Adipocyte (in vitro differentiated cells): ENCODE measurements at regions not wholly inside any gene's neighbourhood (a gene's known extent, or its start where the extent isn't known, plus 50 kb on each side); places are given as distances from the start of the nearest gene placed in this dataset.
"Not testable (repeated sequence)": the region's sequence is repeated elsewhere in the genome, so short reads cannot be mapped to it uniquely, and the experiment has no call there.

Experiments used
- DNase-seq: peaks from one replicate; pipeline ENCODE4 v3.0.0-alpha.2; 2015; ENCODE audit warnings: low read depth
- H3K27me3 ChIP-seq: replicated peaks from 2 replicates; pipeline ENCODE4 v1.7.0; 2013; ENCODE audit warnings: mild to moderate bottlenecking, low read length, moderate library complexity; ENCODE audit not compliant: control insufficient read depth, insufficient read depth
- H3K36me3 ChIP-seq: 2 replicates; pipeline ENCODE4 v1.7.0; 2013; ENCODE audit warnings: low read length, mild to moderate bottlenecking, moderate library complexity; ENCODE audit not compliant: control insufficient read depth, insufficient read depth, severe bottlenecking
- H3K4me1 ChIP-seq: 2 replicates; pipeline ENCODE4 v1.7.0; 2013; ENCODE audit warnings: mild to moderate bottlenecking, low read length, moderate library complexity; ENCODE audit not compliant: control insufficient read depth, insufficient read depth
- H3K4me3 ChIP-seq: 2 replicates; pipeline ENCODE4 v1.7.0; 2013; ENCODE audit warnings: mild to moderate bottlenecking, low read length, moderate library complexity
- H3K9ac ChIP-seq: 2 replicates; pipeline ENCODE4 v1.7.0; 2013; ENCODE audit warnings: mild to moderate bottlenecking, low read length, moderate library complexity
- H3K9me3 ChIP-seq: 2 replicates; pipeline ENCODE4 v1.7.0; 2013; ENCODE audit warnings: mild to moderate bottlenecking, low read length, moderate library complexity; ENCODE audit not compliant: control insufficient read depth

- H3K27me3 ChIP-seq: no peaks in the 10 kb centered on the region
- H3K9me3 ChIP-seq: no peaks in the 10 kb centered on the region
- DNase-seq: peak; percentile 59
- no peaks in the 10 kb centered on the region for H3K36me3 ChIP-seq
- peaks cover 10% of the 10 kb centered on the region for H3K4me1 ChIP-seq
- H3K9ac ChIP-seq: peak overlapping the region; percentile 49
- H3K4me3 ChIP-seq: no peak overlapping the region
Observed at GRCh38 chr2:145919477-145919876, 1399.6 kb upstream of the ZEB2 start.

GRCh38 chr2:145918951-145919350 is 1399.0 kb upstream of the ZEB2 start:
- DNase-seq: no peak
- Histone ChIP-seq H3K4me1 (peaks cover 10% of the 10 kb centered on the region), H3K9me3 (no peaks in the 10 kb centered on the region), H3K27me3 (no peaks in the 10 kb centered on the region), H3K4me3 (no peak overlapping the region), H3K9ac (peak overlapping the region; percentile 49), H3K36me3 (no peaks in the 10 kb centered on the region)

GRCh38 chr2:145916799-145917198 is 1396.9 kb upstream of the ZEB2 start:
- DNase-seq: no peak
- no peaks in the 10 kb centered on the region for H3K9me3 ChIP-seq
- H3K9ac ChIP-seq: no peak overlapping the region
- H3K4me1 ChIP-seq: peaks cover 10% of the 10 kb centered on the region
- H3K4me3 ChIP-seq: no peak overlapping the region
- H3K36me3 ChIP-seq: no peaks in the 10 kb centered on the region
- no peaks in the 10 kb centered on the region for H3K27me3 ChIP-seq

- Histone ChIP-seq H3K4me3 (no peak overlapping the region), H3K9me3 (no peaks in the 10 kb centered on the region), H3K27me3 (no peaks in the 10 kb centered on the region), H3K9ac (no peak overlapping the region), H3K36me3 (no peaks in the 10 kb centered on the region), H3K4me1 (peaks cover 16% of the 10 kb centered on the region)
- no peak for DNase-seq
Observed at GRCh38 chr2:145914716-145915115, 1394.8 kb upstream of the ZEB2 start.

GRCh38 chr2:145910416-145910815 is 1390.5 kb upstream of the ZEB2 start:
- Histone ChIP-seq H3K9ac (peak overlapping the region; percentile 56), H3K27me3 (no peaks in the 10 kb centered on the region), H3K4me1 (peaks cover 16% of the 10 kb centered on the region), H3K4me3 (no peak overlapping the region), H3K9me3 (no peaks in the 10 kb centered on the region), H3K36me3 (no peaks in the 10 kb centered on the region)
- no peak for DNase-seq

GRCh38 chr2:145909766-145910165 is 1389.8 kb upstream of the ZEB2 start:
- Histone ChIP-seq H3K27me3 (no peaks in the 10 kb centered on the region), H3K36me3 (no peaks in the 10 kb centered on the region), H3K4me3 (no peak overlapping the region), H3K9me3 (no peaks in the 10 kb centered on the region), H3K9ac (peak overlapping the region; percentile 56), H3K4me1 (peaks cover 16% of the 10 kb centered on the region)
- peak; percentile 0 for DNase-seq

GRCh38 chr2:145909175-145909755 is 1389.3 kb upstream of the ZEB2 start:
- Histone ChIP-seq H3K9ac (peak overlapping the region; percentile 56), H3K4me3 (no peak overlapping the region), H3K27me3 (no peaks in the 10 kb centered on the region), H3K9me3 (no peaks in the 10 kb centered on the region), H3K36me3 (no peaks in the 10 kb centered on the region), H3K4me1 (peaks cover 16% of the 10 kb centered on the region)
- DNase-seq: peak; percentile 2

GRCh38 chr2:145906354-145906753 is 1386.4 kb upstream of the ZEB2 start:
- H3K36me3 ChIP-seq: no peaks in the 10 kb centered on the region
- no peak overlapping the region for H3K4me3 ChIP-seq
- peaks cover 16% of the 10 kb centered on the region for H3K4me1 ChIP-seq
- no peaks in the 10 kb centered on the region for H3K27me3 ChIP-seq
- no peak for DNase-seq
- H3K9me3 ChIP-seq: peaks cover 4% of the 10 kb centered on the region
- H3K9ac ChIP-seq: no peak overlapping the region

- no peak for DNase-seq
- peaks cover 4% of the 10 kb centered on the region for H3K9me3 ChIP-seq
- no peak overlapping the region for H3K4me3 ChIP-seq
- H3K36me3 ChIP-seq: no peaks in the 10 kb centered on the region
- H3K9ac ChIP-seq: no peak overlapping the region
- H3K27me3 ChIP-seq: no peaks in the 10 kb centered on the region
- H3K4me1 ChIP-seq: peaks cover 16% of the 10 kb centered on the region
Observed at GRCh38 chr2:145905371-145905770, 1385.5 kb upstream of the ZEB2 start.

- H3K4me3 ChIP-seq: no peak overlapping the region
- no peaks in the 10 kb centered on the region for H3K4me1 ChIP-seq
- H3K9ac ChIP-seq: no peak overlapping the region
- DNase-seq: no peak
- H3K36me3 ChIP-seq: no peaks in the 10 kb centered on the region
- H3K27me3 ChIP-seq: no peaks in the 10 kb centered on the region
- H3K9me3 ChIP-seq: no peaks in the 10 kb centered on the region
Observed at GRCh38 chr2:145897151-145897550, 1377.2 kb upstream of the ZEB2 start.

GRCh38 chr2:145887915-145888314 is 1368.0 kb upstream of the ZEB2 start:
- H3K36me3 ChIP-seq: no peaks in the 10 kb centered on the region
- H3K9me3 ChIP-seq: no peaks in the 10 kb centered on the region
- H3K4me1 ChIP-seq: no peaks in the 10 kb centered on the region
- no peak overlapping the region for H3K4me3 ChIP-seq
- no peaks in the 10 kb centered on the region for H3K27me3 ChIP-seq
- DNase-seq: no peak
- H3K9ac ChIP-seq: no peak overlapping the region

GRCh38 chr2:145880997-145881396 is 1361.1 kb upstream of the ZEB2 start:
- not testable (repeated sequence) for H3K4me1 ChIP-seq, H3K27me3 ChIP-seq, H3K9ac ChIP-seq, H3K36me3 ChIP-seq, H3K9me3 ChIP-seq, H3K4me3 ChIP-seq, DNase-seq
